GM10266 (cell line): ENCODE measurements at regions not wholly inside any gene's neighbourhood (a gene's known extent, or its start where the extent isn't known, plus 50 kb on each side); places are given as distances from the start of the nearest gene placed in this dataset.

ENCODE experiments used
- DNase-seq: peaks from one replicate; pipeline ENCODE4 v3.0.0; 2012; ENCODE audit errors: extremely low spot score
- TF ChIP-seq, protein P1 (sequence below): IDR thresholded peaks from 2 replicates; pipeline ENCODE4 v1.5.1; 2012; ENCODE audit warnings: mild to moderate bottlenecking, low read depth; ENCODE audit not compliant: control insufficient read depth, insufficient read depth; ENCODE audit errors: missing control alignments

DNA sequence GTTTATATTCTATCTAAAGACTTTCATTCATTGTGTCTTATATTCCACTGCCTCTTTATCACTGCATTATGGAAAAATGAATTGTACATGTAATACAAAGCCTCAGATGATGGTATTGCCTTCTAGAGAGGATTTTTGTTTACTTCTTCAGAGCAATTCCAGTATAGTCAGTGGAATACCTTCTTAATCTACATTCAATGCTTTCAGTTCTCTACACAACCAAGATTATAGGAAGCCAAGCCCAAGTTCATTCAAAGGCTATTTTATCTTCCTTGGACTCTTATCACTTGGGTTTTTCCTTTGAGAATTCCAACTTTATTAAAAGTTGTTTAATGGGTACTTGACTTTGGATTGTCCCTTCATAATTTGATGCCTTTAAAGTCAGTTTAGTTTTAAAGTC is 1971.0 kb upstream of the FLRT2 start:
- no peak for DNase-seq

GRCh38 chr14:83559721-83560120 is 1970.2 kb upstream of the FLRT2 start:
- DNase-seq: no peak

More for the DNA sequence above, 1971.0 kb upstream of the FLRT2 start:
- TF ChIP-seq, protein P1, sequence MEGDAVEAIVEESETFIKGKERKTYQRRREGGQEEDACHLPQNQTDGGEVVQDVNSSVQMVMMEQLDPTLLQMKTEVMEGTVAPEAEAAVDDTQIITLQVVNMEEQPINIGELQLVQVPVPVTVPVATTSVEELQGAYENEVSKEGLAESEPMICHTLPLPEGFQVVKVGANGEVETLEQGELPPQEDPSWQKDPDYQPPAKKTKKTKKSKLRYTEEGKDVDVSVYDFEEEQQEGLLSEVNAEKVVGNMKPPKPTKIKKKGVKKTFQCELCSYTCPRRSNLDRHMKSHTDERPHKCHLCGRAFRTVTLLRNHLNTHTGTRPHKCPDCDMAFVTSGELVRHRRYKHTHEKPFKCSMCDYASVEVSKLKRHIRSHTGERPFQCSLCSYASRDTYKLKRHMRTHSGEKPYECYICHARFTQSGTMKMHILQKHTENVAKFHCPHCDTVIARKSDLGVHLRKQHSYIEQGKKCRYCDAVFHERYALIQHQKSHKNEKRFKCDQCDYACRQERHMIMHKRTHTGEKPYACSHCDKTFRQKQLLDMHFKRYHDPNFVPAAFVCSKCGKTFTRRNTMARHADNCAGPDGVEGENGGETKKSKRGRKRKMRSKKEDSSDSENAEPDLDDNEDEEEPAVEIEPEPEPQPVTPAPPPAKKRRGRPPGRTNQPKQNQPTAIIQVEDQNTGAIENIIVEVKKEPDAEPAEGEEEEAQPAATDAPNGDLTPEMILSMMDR: no peak

GRCh38 chr14:83561261-83561660 is 1968.7 kb upstream of the FLRT2 start:
- TF ChIP-seq, protein P1: no peak
- no peak for DNase-seq

More at GRCh38 chr14:83559721-83560120, 1970.2 kb upstream of the FLRT2 start:
- TF ChIP-seq, protein P1: no peak

DNA sequence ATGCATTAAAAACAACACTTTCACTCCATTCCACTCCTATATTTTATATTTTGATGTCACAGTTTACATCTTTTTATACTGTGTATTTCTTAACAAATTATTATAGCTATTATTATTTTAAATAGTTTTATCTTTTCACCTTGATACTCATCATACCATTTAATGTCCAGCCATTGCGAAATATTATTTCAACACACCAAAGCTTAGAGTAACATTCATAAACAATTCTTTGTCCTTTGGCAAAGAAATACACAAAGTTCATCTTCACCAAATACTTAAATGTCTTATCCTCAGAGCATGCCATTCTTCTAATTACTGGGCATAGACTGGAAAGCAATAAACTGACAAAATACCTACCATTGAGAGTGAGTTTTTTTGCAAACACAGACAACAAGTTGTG is 1963.4 kb upstream of the FLRT2 start:
- no peak for DNase-seq
- TF ChIP-seq, protein P1: no peak

DNA sequence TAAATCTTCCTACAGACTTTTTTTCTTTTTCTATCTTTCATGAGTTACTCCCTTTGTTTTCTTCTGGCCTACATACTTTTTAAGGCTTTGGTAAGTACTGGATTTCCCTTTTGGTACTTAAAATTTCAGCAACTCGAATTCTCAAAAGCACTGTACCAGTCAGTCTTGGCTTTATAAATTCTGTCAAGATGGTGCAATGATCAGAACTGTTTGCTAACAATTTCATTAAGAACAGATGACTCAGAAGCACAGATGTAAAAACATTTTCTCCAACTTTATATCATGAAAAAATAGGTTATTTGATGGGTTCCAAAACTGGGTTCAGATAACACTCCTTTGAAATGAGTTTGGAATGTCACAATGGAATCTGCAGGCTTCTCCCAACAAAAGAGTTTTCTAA is 1961.8 kb upstream of the FLRT2 start:
- no peak for DNase-seq
- TF ChIP-seq, protein P1: no peak

DNA sequence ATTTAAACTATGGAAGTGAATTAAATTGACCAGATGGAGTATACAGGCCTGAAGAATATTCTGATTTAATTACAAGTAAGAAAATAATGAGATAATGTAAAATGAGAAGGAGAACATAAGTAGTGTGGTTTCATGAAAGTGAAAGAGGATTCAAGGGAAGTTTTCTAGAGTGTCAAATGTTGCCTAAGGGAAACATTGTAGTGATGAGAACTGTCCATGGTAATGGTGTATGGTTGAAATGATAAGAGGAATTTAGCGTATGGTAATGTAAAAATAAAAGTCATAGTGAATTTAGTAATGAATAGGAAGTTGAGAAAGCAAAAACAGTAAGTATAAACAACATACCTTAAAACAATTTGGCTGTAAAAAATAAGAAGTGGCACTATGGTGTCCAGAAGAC is 1954.6 kb upstream of the FLRT2 start:
- TF ChIP-seq, protein P1: no peak
- DNase-seq: no peak

DNA sequence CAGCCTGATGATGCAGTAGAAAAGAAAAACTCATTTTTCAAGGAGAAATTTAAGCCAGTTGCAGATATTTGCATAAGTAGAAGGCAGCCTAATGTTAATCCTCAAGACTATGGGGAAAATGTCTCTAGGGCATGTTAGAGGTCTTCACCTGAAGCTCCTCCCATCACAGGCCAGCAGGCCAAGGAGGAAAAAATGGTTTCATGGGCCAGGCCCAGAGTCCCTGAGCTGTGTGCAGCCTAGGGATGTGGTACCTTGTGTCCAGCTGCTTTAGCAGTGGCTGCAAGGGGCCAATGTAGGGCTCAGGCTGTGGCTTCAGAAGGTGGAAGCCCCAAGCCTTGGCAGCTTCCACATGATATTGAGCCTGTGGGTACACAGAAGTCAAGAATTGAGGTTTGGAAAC is 1946.7 kb upstream of the FLRT2 start:
- TF ChIP-seq, protein P1: no peak
- no peak for DNase-seq
